ENCODE measurements at regions not wholly inside any gene's neighbourhood (a gene's known extent, or its start where the extent isn't known, plus 50 kb on each side); places are given as distances from the start of the nearest gene placed in this dataset.
"Not testable (repeated sequence)": the region's sequence is repeated elsewhere in the genome, so short reads cannot be mapped to it uniquely, and the experiment has no call there.

DNA sequence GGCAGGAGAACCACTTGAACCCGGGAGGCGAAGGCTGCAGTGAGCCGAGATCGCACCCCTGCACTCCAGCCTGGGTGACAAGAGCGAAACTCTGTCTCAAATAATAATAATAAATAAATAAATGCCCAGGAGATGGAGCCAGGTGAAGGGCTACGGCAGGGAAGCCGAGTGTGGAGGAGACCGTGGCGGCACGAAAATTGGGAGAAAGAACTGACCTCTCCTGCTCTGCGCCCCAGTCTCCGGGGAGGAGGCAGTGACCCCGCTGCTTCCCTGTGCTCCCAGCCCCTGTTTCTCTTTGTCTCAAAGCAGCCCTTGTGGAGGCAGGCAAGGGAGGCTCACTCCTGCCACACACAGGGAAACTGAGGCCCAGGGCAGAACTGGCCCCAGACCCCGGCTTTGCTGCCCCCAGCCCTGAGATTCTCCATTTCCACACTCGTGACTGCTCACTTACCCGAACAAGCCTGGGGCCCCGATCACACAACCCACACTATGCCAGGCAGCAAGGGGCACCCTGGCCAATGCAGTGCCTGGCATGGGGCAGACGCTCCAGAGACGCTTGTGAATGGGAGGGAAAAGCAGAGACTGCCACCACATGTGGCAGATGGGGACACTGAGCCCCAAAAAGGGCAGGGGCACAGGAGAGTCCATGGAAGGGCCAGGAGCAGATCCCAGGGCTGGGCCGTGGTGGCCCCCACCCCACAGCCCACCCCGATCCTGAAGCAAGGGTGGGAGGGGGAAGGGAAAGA lies 80.4 kb upstream of the PRR5 start:
- Mint-ChIP-seq H3K36me3 (ENCODE audit: low read depth, unreplicated experiment) (no peaks in the 10 kb centered on the region), H3K9me3 (ENCODE audit: unreplicated experiment) (no peaks in the 10 kb centered on the region), H3K4me3 (ENCODE audit: unreplicated experiment) (no peak overlapping the region), H3K27me3 (ENCODE audit: unreplicated experiment) (no peaks in the 10 kb centered on the region), H3K4me1 (ENCODE audit: unreplicated experiment) (peaks cover 3% of the 10 kb centered on the region), H3K27ac (ENCODE audit: unreplicated experiment) (no peak overlapping the region)
- TF ChIP-seq, protein P1, sequence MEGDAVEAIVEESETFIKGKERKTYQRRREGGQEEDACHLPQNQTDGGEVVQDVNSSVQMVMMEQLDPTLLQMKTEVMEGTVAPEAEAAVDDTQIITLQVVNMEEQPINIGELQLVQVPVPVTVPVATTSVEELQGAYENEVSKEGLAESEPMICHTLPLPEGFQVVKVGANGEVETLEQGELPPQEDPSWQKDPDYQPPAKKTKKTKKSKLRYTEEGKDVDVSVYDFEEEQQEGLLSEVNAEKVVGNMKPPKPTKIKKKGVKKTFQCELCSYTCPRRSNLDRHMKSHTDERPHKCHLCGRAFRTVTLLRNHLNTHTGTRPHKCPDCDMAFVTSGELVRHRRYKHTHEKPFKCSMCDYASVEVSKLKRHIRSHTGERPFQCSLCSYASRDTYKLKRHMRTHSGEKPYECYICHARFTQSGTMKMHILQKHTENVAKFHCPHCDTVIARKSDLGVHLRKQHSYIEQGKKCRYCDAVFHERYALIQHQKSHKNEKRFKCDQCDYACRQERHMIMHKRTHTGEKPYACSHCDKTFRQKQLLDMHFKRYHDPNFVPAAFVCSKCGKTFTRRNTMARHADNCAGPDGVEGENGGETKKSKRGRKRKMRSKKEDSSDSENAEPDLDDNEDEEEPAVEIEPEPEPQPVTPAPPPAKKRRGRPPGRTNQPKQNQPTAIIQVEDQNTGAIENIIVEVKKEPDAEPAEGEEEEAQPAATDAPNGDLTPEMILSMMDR (IDR thresholded peaks at IDR 0.05; ENCODE audit: unreplicated experiment), result no peak
- DNase-seq (ENCODE audit: low spot score), result no peak

DNA sequence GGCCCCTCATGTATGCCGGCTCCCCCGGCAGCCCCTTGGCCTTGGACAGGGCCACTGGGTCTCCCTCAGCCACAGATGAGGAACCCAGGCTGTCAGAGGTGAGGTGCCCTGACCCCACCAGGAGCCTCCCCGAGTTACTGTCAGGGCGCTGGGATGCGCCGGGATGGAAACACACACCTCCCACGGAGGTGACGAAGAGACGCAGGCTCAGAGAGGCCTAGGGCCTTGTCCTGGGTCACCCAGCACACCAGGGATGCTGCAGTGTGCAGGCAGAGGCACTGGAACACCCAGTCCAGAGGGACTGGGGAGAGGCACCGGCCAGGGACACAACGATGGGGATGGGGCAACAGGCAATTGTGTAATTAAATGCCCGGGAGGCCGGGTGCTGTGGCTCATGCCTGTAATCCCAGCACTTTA lies 81.2 kb upstream of the PRR5 start:
- H3K27ac Mint-ChIP-seq (ENCODE audit: unreplicated experiment), result peak overlapping the region; percentile 72
- TF ChIP-seq, protein P1 (IDR thresholded peaks at IDR 0.05; ENCODE audit: unreplicated experiment), result no peak
- DNase-seq (ENCODE audit: low spot score), result no peak
- H3K4me3 Mint-ChIP-seq (ENCODE audit: unreplicated experiment), result no peak overlapping the region
- H3K36me3 Mint-ChIP-seq (ENCODE audit: low read depth, unreplicated experiment), result no peaks in the 10 kb centered on the region
- H3K27me3 Mint-ChIP-seq (ENCODE audit: unreplicated experiment), result no peaks in the 10 kb centered on the region
- peaks cover 3% of the 10 kb centered on the region for H3K4me1 Mint-ChIP-seq (ENCODE audit: unreplicated experiment)
- H3K9me3 Mint-ChIP-seq (ENCODE audit: unreplicated experiment), result no peaks in the 10 kb centered on the region

DNA sequence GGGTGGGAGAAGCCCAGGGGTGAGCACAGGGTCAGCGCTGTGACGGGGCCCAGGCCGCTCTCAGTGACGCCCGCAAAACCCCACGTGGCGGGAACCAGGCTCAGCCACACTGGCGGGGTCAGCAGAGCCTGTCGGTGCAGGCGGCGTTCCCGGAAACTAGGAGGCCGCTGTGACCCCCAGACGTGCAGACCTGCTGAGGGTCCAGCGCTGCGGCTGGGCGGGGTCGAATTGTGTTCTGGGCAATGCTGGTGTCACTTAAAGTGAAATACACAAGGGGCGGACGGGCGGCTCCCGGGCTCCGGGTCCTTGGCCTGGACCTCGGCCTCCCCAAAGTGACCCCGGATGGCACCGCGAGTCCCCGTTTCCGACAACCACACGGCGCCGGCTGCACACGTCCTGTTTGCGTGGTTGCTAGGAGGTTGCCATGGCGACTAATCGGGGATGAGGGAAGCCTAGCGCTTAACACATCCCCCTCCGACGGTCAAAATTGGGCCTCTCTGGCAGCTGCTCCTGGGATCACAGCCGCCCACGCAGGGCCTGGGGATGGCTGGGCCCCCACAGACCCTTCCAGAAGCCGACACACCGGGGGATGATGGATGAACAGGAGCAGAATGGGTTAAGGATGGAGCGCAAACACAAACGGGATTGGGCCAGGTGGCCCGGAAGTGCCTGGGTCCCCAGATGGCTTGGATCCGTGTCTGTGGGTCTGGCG lies 81.7 kb upstream of the PRR5 start:
- H3K36me3 Mint-ChIP-seq (ENCODE audit: low read depth, unreplicated experiment), result peaks cover 3% of the 10 kb centered on the region
- H3K4me3 Mint-ChIP-seq (ENCODE audit: unreplicated experiment), result no peak overlapping the region
- H3K27ac Mint-ChIP-seq (ENCODE audit: unreplicated experiment), result peak overlapping the region; percentile 96
- H3K4me1 Mint-ChIP-seq (ENCODE audit: unreplicated experiment), result peaks cover 3% of the 10 kb centered on the region
- peak; percentile 85 for DNase-seq (ENCODE audit: low spot score)
- TF ChIP-seq, protein P1 (IDR thresholded peaks at IDR 0.05; ENCODE audit: unreplicated experiment), result no peak
- no peaks in the 10 kb centered on the region for H3K27me3 Mint-ChIP-seq (ENCODE audit: unreplicated experiment)
- no peaks in the 10 kb centered on the region for H3K9me3 Mint-ChIP-seq (ENCODE audit: unreplicated experiment)

DNA sequence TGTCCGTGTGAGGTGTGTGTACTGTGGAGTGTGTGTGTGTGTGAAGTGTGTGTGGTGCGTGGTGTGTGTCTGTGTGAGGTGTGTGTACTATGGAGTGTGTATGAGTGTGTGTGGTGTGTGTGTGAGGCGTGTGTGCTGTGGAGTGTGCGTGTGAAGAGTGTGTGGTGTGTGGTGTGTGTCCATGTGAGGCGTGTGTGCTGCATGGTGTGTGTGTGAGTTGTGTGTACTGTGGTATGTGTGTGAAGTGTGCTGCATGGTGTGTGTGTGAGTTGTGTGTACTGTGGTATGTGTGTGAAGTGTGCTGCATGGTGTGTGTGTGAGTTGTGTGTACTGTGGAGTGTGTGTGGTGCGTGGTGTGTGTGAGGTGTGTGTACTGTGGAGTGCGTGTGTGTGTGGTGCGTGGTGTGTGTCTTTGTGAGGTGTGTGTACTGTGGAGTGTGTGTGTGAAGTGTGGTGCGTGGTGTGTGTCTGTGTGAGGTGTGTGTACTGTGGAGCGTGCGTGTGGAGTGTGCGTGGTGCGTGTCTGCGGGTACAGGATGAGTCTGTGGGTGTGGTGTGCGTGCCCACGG lies 82.4 kb upstream of the PRR5 start:
- not testable (repeated sequence) for H3K27ac Mint-ChIP-seq (ENCODE audit: unreplicated experiment); H3K36me3 Mint-ChIP-seq (ENCODE audit: low read depth, unreplicated experiment); H3K27me3 Mint-ChIP-seq (ENCODE audit: unreplicated experiment); H3K4me1 Mint-ChIP-seq (ENCODE audit: unreplicated experiment); DNase-seq (ENCODE audit: low spot score); H3K4me3 Mint-ChIP-seq (ENCODE audit: unreplicated experiment); H3K9me3 Mint-ChIP-seq (ENCODE audit: unreplicated experiment)

DNA sequence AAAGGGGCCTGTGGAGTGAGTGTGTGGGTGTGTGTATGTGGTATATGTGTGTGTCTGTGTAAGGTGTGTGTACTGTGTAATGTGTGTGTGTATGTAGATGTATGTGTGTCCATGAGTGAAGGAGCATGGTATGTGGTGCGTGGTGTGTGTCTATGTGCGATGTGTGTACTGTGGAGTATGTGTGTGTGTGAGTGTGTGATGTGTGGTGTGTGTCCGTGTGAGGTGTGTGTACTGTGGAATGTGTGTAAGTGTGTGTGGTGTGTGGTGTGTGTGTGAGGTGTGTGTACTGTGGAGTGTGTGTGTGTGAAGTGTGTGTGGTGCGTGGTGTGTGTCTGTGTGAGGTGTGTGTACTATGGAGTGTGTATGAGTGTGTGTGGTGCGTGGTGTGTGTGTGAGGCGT lies 83.1 kb upstream of the PRR5 start:
- not testable (repeated sequence) for H3K27ac Mint-ChIP-seq (ENCODE audit: unreplicated experiment); H3K4me3 Mint-ChIP-seq (ENCODE audit: unreplicated experiment); DNase-seq (ENCODE audit: low spot score); H3K9me3 Mint-ChIP-seq (ENCODE audit: unreplicated experiment); H3K27me3 Mint-ChIP-seq (ENCODE audit: unreplicated experiment); H3K36me3 Mint-ChIP-seq (ENCODE audit: low read depth, unreplicated experiment); H3K4me1 Mint-ChIP-seq (ENCODE audit: unreplicated experiment)

DNA sequence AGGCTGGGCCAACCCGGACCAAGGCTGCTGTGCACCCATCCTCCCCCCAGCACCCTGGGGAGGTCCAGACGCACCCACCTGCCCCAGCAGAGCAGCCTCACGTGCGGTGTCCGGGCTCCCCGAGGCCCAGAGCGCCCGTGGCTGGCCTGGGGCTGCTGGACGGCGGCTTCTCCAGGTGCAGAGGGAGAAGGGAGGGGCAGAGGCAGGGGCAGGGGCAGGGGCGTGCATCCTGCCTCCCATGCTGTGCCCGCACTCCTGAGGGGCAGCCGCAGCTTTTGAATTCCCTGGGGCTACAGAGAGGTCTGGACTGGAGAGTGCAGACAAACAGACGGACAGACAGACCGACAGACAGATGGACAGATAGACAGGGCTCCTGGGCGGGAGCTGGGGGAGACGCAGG lies 83.6 kb upstream of the PRR5 start:
- peaks cover 2% of the 10 kb centered on the region for H3K4me1 Mint-ChIP-seq (ENCODE audit: unreplicated experiment)
- H3K27me3 Mint-ChIP-seq (ENCODE audit: unreplicated experiment), result no peaks in the 10 kb centered on the region
- H3K9me3 Mint-ChIP-seq (ENCODE audit: unreplicated experiment), result no peaks in the 10 kb centered on the region
- peaks cover 3% of the 10 kb centered on the region for H3K36me3 Mint-ChIP-seq (ENCODE audit: low read depth, unreplicated experiment)
- TF ChIP-seq, protein P1 (IDR thresholded peaks at IDR 0.05; ENCODE audit: unreplicated experiment), result no peak
- no peak overlapping the region for H3K4me3 Mint-ChIP-seq (ENCODE audit: unreplicated experiment)
- H3K27ac Mint-ChIP-seq (ENCODE audit: unreplicated experiment), result no peak overlapping the region
- DNase-seq (ENCODE audit: low spot score), result no peak
